HEK293T (cell line): ENCODE measurements at regions not wholly inside any gene's neighbourhood (a gene's known extent, or its start where the extent isn't known, plus 50 kb on each side); places are given as distances from the start of the nearest gene placed in this dataset.
"Not testable (repeated sequence)": the region's sequence is repeated elsewhere in the genome, so short reads cannot be mapped to it uniquely, and the experiment has no call there.

ENCODE experiments used
- CTCF ChIA-PET: fragments of 350-600 bp; formaldehyde crosslinking; extraction: SDS; loops from one replicate; lab custom pipeline; 2021; ENCODE audit warnings: antibody characterized with exemption, inconsistent platforms; lab: Yijun Ruan, JAX
- POLR2A ChIA-PET: fragments of 350-600 bp; formaldehyde crosslinking; extraction: SDS; loops from one replicate; lab custom pipeline; 2020; ENCODE audit warnings: antibody characterized with exemption, inconsistent platforms; lab: Yijun Ruan, JAX
- DNase-seq: peaks from one replicate; pipeline ENCODE4 v3.0.0; 2012; ENCODE audit warnings: mixed read lengths; ENCODE audit errors: extremely low spot score
- ARNT ChIP-seq: fragments of 450-650 bp; IDR thresholded peaks from 2 replicates; pipeline ENCODE4 v1.6.1; 2017; ENCODE audit warnings: mild to moderate bottlenecking
- BHLHE40 ChIP-seq: fragments of 450-650 bp; IDR thresholded peaks from 2 replicates; pipeline ENCODE4 v1.6.1; 2016; ENCODE audit warnings: mild to moderate bottlenecking, moderate library complexity, borderline replicate concordance
- CTBP1 ChIP-seq: fragments of 450-650 bp; IDR thresholded peaks from 2 replicates; pipeline ENCODE4 v1.6.1; 2016; ENCODE audit warnings: borderline replicate concordance
- ELF4 ChIP-seq: fragments of 450-650 bp; IDR thresholded peaks from 2 replicates; pipeline ENCODE4 v1.6.1; 2017; ENCODE audit warnings: antibody characterized with exemption
- FOXA1 ChIP-seq: fragments of 450-650 bp; IDR thresholded peaks from 2 replicates; pipeline ENCODE4 v1.6.1; 2016; ENCODE audit warnings: mild to moderate bottlenecking
- FOXK2 ChIP-seq: fragments of 450-650 bp; IDR thresholded peaks from 2 replicates; pipeline ENCODE4 v1.6.1; 2016; ENCODE audit warnings: mild to moderate bottlenecking
- FOXM1 ChIP-seq: fragments of 450-650 bp; IDR thresholded peaks from 2 replicates; pipeline ENCODE4 v1.6.1; 2017; ENCODE audit warnings: mild to moderate bottlenecking, borderline replicate concordance
- HDGF ChIP-seq: fragments of 450-650 bp; IDR thresholded peaks from 2 replicates; pipeline ENCODE4 v1.6.1; 2017; ENCODE audit warnings: antibody characterized with exemption, borderline replicate concordance
- L3MBTL2 ChIP-seq: fragments of 450-650 bp; conservative IDR thresholded peaks from 2 replicates; pipeline ENCODE4 v1.6.1; 2016; ENCODE audit warnings: mild to moderate bottlenecking
- LEF1 ChIP-seq: fragments of 450-650 bp; IDR thresholded peaks from 2 replicates; pipeline ENCODE4 v1.6.1; 2017; ENCODE audit warnings: mild to moderate bottlenecking, borderline replicate concordance
- NFRKB ChIP-seq: fragments of 450-650 bp; IDR thresholded peaks from 2 replicates; pipeline ENCODE4 v1.6.1; 2016; ENCODE audit warnings: mild to moderate bottlenecking, moderate library complexity
- PKNOX1 ChIP-seq: fragments of 450-650 bp; IDR thresholded peaks from 2 replicates; pipeline ENCODE4 v1.6.1; 2016
- SP1 ChIP-seq: fragments of 450-650 bp; IDR thresholded peaks from 2 replicates; pipeline ENCODE4 v1.6.1; 2017
- SUZ12 ChIP-seq: fragments of 450-650 bp; IDR thresholded peaks from 2 replicates; pipeline ENCODE4 v1.6.1; 2016; ENCODE audit warnings: mild to moderate bottlenecking
- TARDBP ChIP-seq: fragments of 450-650 bp; IDR thresholded peaks from 2 replicates; pipeline ENCODE4 v1.6.1; 2016
- ZNF384 ChIP-seq: fragments of 450-650 bp; IDR thresholded peaks from 2 replicates; pipeline ENCODE4 v1.6.1; 2016

GRCh38 chr5:38615981-38616451 is 59.6 kb upstream of the LIFR start:
- no peak for DNase-seq
- TF ChIP-seq PKNOX1 (no peak), ZNF384 (no peak), BHLHE40 (no peak), SP1 (no peak), TARDBP (no peak), FOXM1 (no peak)
- ChIA-PET CTCF (interaction anchor here (0.6 kb wide), 1 partner anchor 306 kb away, joined by 3 read pairs; no protein-coding TSS in a partner anchor), POLR2A (no interaction called here)

- POLR2A ChIA-PET: no interaction called here
- no peak for TF ChIP-seq ELF4
- CTCF ChIA-PET: no interaction called here
- DNase-seq: no peak
These were observed 61.7 kb upstream of the LIFR start for GRCh38 chr5:38618154-38618553.

GRCh38 chr5:38621331-38621730 is 64.9 kb upstream of the LIFR start:
- POLR2A ChIA-PET: no interaction called here
- no peak for DNase-seq
- TF ChIP-seq CTBP1 (no peak), FOXM1 (no peak), BHLHE40 (no peak), L3MBTL2 (no peak), LEF1 (no peak), FOXK2 (no peak), ZNF384 (no peak), HDGF (no peak), ARNT (no peak), ELF4 (no peak), SUZ12 (no peak), FOXA1 (no peak), NFRKB (no peak), TARDBP (no peak), SP1 (no peak), PKNOX1 (no peak)
- CTCF ChIA-PET: interaction anchor here (0.8 kb wide), 1 partner anchor 179 kb away, joined by 5 read pairs; no protein-coding TSS in a partner anchor

GRCh38 chr5:38621840-38622437 is 65.5 kb upstream of the LIFR start:
- DNase-seq: no peak
- no peak for TF ChIP-seq FOXA1
- TF ChIP-seq BHLHE40: no peak
- no peak for TF ChIP-seq CTBP1
- TF ChIP-seq SP1: no peak
- no peak for TF ChIP-seq HDGF
- POLR2A ChIA-PET: no interaction called here
- CTCF ChIA-PET: interaction anchor here (0.6 to 0.8 kb wide), 3 partner anchors 11 to 180 kb away, joined by 3 to 5 read pairs (median 4); no protein-coding TSS in a partner anchor

- POLR2A ChIA-PET: no interaction called here
- CTCF ChIA-PET: interaction anchor here (0.6 kb wide), 2 partner anchors 10 to 37 kb away, joined by 3 to 8 read pairs; no protein-coding TSS in a partner anchor
- no peak for DNase-seq
- TF ChIP-seq BHLHE40 (no peak), PKNOX1 (no peak), LEF1 (no peak), ELF4 (no peak), NFRKB (no peak), FOXM1 (no peak), SUZ12 (no peak), FOXK2 (no peak), L3MBTL2 (no peak), ARNT (no peak), ZNF384 (no peak), HDGF (no peak), TARDBP (no peak), FOXA1 (no peak), SP1 (no peak), CTBP1 (no peak)
These were observed 66.3 kb upstream of the LIFR start for GRCh38 chr5:38622723-38623129.

- CTCF ChIA-PET, POLR2A ChIA-PET, DNase-seq: not testable (repeated sequence)
These were observed 68.1 kb upstream of the LIFR start for GRCh38 chr5:38624541-38624940.

GRCh38 chr5:38631376-38631775 is 74.9 kb upstream of the LIFR start:
- DNase-seq, POLR2A ChIA-PET, CTCF ChIA-PET: not testable (repeated sequence)
